DMS79 treated with DMSO at 0.1 percent for 48 hours (cell line): ENCODE measurements at regions not wholly inside any gene's neighbourhood (a gene's known extent, or its start where the extent isn't known, plus 50 kb on each side); places are given as distances from the start of the nearest gene placed in this dataset.
A peak's percentile ranks its signal among the peaks of the same experiment; 100 is the strongest.

Experiments
- DNase-seq: peaks from one replicate; lab custom pipeline; 2025; lab: John Stamatoyannopoulos, UW

GRCh38 chr10:88209231-88209630 lies 345.8 kb downstream of the PTEN start:
- no peak for DNase-seq

- DNase-seq: no peak
Observed at GRCh38 chr10:88209837-88210561, 346.6 kb downstream of the PTEN start.

- no peak for DNase-seq
Observed at GRCh38 chr10:88211230-88211629, 347.8 kb downstream of the PTEN start.

GRCh38 chr10:88212069-88212468 lies 348.6 kb downstream of the PTEN start:
- DNase-seq: no peak

GRCh38 chr10:88213065-88213605 lies 349.7 kb downstream of the PTEN start:
- DNase-seq: no peak

GRCh38 chr10:88216976-88217375 lies 353.6 kb downstream of the PTEN start:
- DNase-seq: no peak

GRCh38 chr10:88218362-88218761 lies 354.9 kb downstream of the PTEN start:
- DNase-seq: no peak

- no peak for DNase-seq
Observed at GRCh38 chr10:88219753-88220152, 356.3 kb downstream of the PTEN start.

- peak; percentile 88 for DNase-seq
Observed at GRCh38 chr10:88221010-88221973, 357.9 kb downstream of the PTEN start.

- DNase-seq: no peak
Observed at GRCh38 chr10:88222881-88223280, 359.5 kb downstream of the PTEN start.
